Astrocyte (in vitro differentiated cells and primary cell): ENCODE measurements at regions not wholly inside any gene's neighbourhood (a gene's known extent, or its start where the extent isn't known, plus 50 kb on each side); places are given as distances from the start of the nearest gene placed in this dataset.

Source experiments
- EZH2 ChIP-seq: IDR thresholded peaks from 2 replicates; pipeline ENCODE4 v1.6.1; 2012; ENCODE audit warnings: mild to moderate bottlenecking, low read length, inconsistent platforms; ENCODE audit not compliant: insufficient read depth
- TF ChIP-seq, protein P1 (sequence below): IDR thresholded peaks from 2 replicates; pipeline ENCODE4 v1.5.1; 2011; ENCODE audit warnings: low read depth, mild to moderate bottlenecking, inconsistent platforms, low read length, moderate library complexity; ENCODE audit not compliant: insufficient read depth

- TF ChIP-seq, protein P1, sequence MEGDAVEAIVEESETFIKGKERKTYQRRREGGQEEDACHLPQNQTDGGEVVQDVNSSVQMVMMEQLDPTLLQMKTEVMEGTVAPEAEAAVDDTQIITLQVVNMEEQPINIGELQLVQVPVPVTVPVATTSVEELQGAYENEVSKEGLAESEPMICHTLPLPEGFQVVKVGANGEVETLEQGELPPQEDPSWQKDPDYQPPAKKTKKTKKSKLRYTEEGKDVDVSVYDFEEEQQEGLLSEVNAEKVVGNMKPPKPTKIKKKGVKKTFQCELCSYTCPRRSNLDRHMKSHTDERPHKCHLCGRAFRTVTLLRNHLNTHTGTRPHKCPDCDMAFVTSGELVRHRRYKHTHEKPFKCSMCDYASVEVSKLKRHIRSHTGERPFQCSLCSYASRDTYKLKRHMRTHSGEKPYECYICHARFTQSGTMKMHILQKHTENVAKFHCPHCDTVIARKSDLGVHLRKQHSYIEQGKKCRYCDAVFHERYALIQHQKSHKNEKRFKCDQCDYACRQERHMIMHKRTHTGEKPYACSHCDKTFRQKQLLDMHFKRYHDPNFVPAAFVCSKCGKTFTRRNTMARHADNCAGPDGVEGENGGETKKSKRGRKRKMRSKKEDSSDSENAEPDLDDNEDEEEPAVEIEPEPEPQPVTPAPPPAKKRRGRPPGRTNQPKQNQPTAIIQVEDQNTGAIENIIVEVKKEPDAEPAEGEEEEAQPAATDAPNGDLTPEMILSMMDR: no peak
- no peak for TF ChIP-seq EZH2
Measured at GRCh38 chr5:124996764-124997077, 250.3 kb upstream of the ZNF608 start.
